A549 (cell line): ENCODE measurements at regions not wholly inside any gene's neighbourhood (a gene's known extent, or its start where the extent isn't known, plus 50 kb on each side); places are given as distances from the start of the nearest gene placed in this dataset.

Source experiments
- ATAC-seq, 2 experiments: fragments of 200-7000 bp in 1 of 2; fragments of >200 bp in 1 of 2; cut with Nextera tagmentation in 1 of 2; cut with Tn5 transposase in 1 of 2; 3 replicates each; pipeline versions ENCODE4 v1.8.0 to v1.9.1; 2018 to 2020; ENCODE audit warnings: mild to moderate bottlenecking in 1 of 2, moderate library complexity in 1 of 2
- CTCF ChIA-PET: fragments of 300-600 bp; sonication (Branson Sonifier 250); formaldehyde crosslinking; extraction: SDS; loops from one replicate; lab custom pipeline; 2021; ENCODE audit warnings: antibody characterized with exemption, inconsistent platforms; lab: Yijun Ruan, JAX
- POLR2A ChIA-PET: fragments of 350-600 bp; formaldehyde crosslinking; extraction: SDS; loops from one replicate; lab custom pipeline; 2021; ENCODE audit warnings: antibody characterized with exemption, inconsistent platforms; lab: Yijun Ruan, JAX
- DNase-seq, 2 experiments: peaks; one replicate each; pipeline versions ENCODE4 v3.0.0 to v3.0.0-alpha.2; 2011 to 2016; ENCODE audit warnings: low read depth in 1 of 2, low spot score in 1 of 2
- FAIRE-seq: peaks from 2 replicates; lab custom pipeline; 2011; peaks lifted over from hg19 to GRCh38; lab: Jason Lieb, UNC
- H3K27ac ChIP-seq, 2 experiments: fragments of >200 bp; sonication (Bioruptor Twin); formaldehyde crosslinking; 3 replicates each; pipeline ENCODE4 v1.5.1; 2016 to 2017
- H3K4me1 ChIP-seq: fragments of >200 bp; sonication (Bioruptor Twin); formaldehyde crosslinking; 3 replicates; pipeline ENCODE4 v1.6.1; 2016
- H3K4me2 ChIP-seq: fragments of >200 bp; sonication (Bioruptor Twin); formaldehyde crosslinking; 3 replicates; pipeline ENCODE4 v1.6.1; 2016
- H3K4me3 ChIP-seq: fragments of >200 bp; sonication (Bioruptor Twin); formaldehyde crosslinking; 3 replicates; pipeline ENCODE4 v1.5.1; 2016
- H3K9me3 ChIP-seq: fragments of >200 bp; sonication (Bioruptor Twin); formaldehyde crosslinking; 3 replicates; pipeline ENCODE4 v1.6.1; 2016
- CBX2 ChIP-seq: fragments of 200-600 bp; sonication (generic); IDR thresholded peaks from 2 replicates; pipeline ENCODE4 v1.6.1; 2016; ENCODE audit warnings: low read depth, mild to moderate bottlenecking, borderline replicate concordance
- EHF ChIP-seq: fragments of 250-450 bp; sonication (Bioruptor Pico); IDR thresholded peaks from 2 replicates; pipeline ENCODE4 v1.5.0; 2020; ENCODE audit warnings: mild to moderate bottlenecking
- EHMT2 ChIP-seq: fragments of 200-600 bp; sonication (generic); IDR thresholded peaks from 2 replicates; pipeline ENCODE4 v1.6.1; 2016; ENCODE audit warnings: antibody characterized with exemption, low read depth, mild to moderate bottlenecking, moderate library complexity
- FOSL2 ChIP-seq, 2 experiments: fragments of 450-650 bp in 1 of 2; fragments of >200 bp in 1 of 2; sonication (Bioruptor Twin) in 1 of 2; formaldehyde crosslinking; IDR thresholded peaks; 2 replicates each; pipeline versions ENCODE4 v1.5.0 to v1.6.1; 2016 to 2020; ENCODE audit warnings: mild to moderate bottlenecking in 1 of 2, moderate library complexity in 1 of 2
- HEYL ChIP-seq: fragments of 250-450 bp; sonication (Bioruptor Pico); IDR thresholded peaks from 2 replicates; pipeline ENCODE4 v1.8.0; 2021; ENCODE audit warnings: mild to moderate bottlenecking, moderate library complexity
- HOXA7 ChIP-seq: fragments of 250-450 bp; sonication (Bioruptor Pico); IDR thresholded peaks from 2 replicates; pipeline ENCODE4 v1.5.0; 2020; ENCODE audit warnings: mild to moderate bottlenecking, moderate library complexity
- HOXB13 ChIP-seq: fragments of 250-450 bp; sonication (Bioruptor Pico); IDR thresholded peaks from 2 replicates; pipeline ENCODE4 v1.5.0; 2020; ENCODE audit warnings: low read depth, mild to moderate bottlenecking, moderate library complexity
- MAFK ChIP-seq: fragments of 450-650 bp; IDR thresholded peaks from 2 replicates; pipeline ENCODE4 v1.6.1; 2014; ENCODE audit not compliant: partially characterized antibody
- NFE2L2 ChIP-seq: fragments of 150-350 bp; conservative IDR thresholded peaks from 2 replicates; pipeline ENCODE4 v1.6.1; 2014; ENCODE audit warnings: low read length
- PHF8 ChIP-seq: fragments of 200-600 bp; sonication (generic); IDR thresholded peaks from 2 replicates; pipeline ENCODE4 v1.6.1; 2016; ENCODE audit warnings: low read depth, mild to moderate bottlenecking, antibody characterized with exemption, moderate library complexity, borderline replicate concordance
- POLR2A ChIP-seq: IDR thresholded peaks from 2 replicates; pipeline ENCODE4 v1.6.1; 2012; ENCODE audit warnings: mild to moderate bottlenecking, low read length
- RAD21 ChIP-seq, 2 experiments: fragments of >200 bp in 1 of 2; sonication (Bioruptor Twin) in 1 of 2; formaldehyde crosslinking in 1 of 2; IDR thresholded peaks in 1 of 2; conservative IDR thresholded peaks in 1 of 2; 2 replicates in 1 of 2; 3 replicates in 1 of 2; pipeline ENCODE4 v1.6.1; 2012 to 2018; ENCODE audit warnings: inconsistent platforms in 1 of 2
- RARB ChIP-seq: fragments of 250-450 bp; sonication (Bioruptor Pico); IDR thresholded peaks from 2 replicates; pipeline ENCODE4 v1.8.0; 2021; ENCODE audit warnings: mild to moderate bottlenecking, moderate library complexity
- RNF2 ChIP-seq: fragments of 200-600 bp; sonication (generic); IDR thresholded peaks from 2 replicates; pipeline ENCODE4 v1.6.1; 2016; ENCODE audit warnings: low read depth, mild to moderate bottlenecking, antibody characterized with exemption, moderate library complexity, borderline replicate concordance
- SMC3 ChIP-seq: fragments of >200 bp; sonication (Bioruptor Twin); formaldehyde crosslinking; IDR thresholded peaks from 3 replicates; pipeline ENCODE4 v1.6.1; 2018; ENCODE audit warnings: inconsistent platforms
- TP53 ChIP-seq: fragments of 250-450 bp; sonication (Bioruptor Pico); IDR thresholded peaks from 2 replicates; pipeline ENCODE4 v1.5.0; 2021; ENCODE audit warnings: mild to moderate bottlenecking, moderate library complexity
- ZSCAN20 ChIP-seq: fragments of 250-450 bp; sonication (Bioruptor Pico); IDR thresholded peaks from 2 replicates; pipeline ENCODE4 v1.8.0; 2022; ENCODE audit warnings: mild to moderate bottlenecking, moderate library complexity
- WGBS: methylation state at CpG from one replicate; pipeline ENCODE4 v1.1.6; 2017; ENCODE audit errors: missing lambda C conversion rate; 5-methylcytosine and 5-hydroxymethylcytosine counted together
- TF ChIP-seq, protein P1 (sequence below): fragments of 250-450 bp; sonication (Bioruptor Pico); IDR thresholded peaks from 2 replicates; pipeline ENCODE4 v1.5.0; 2021; ENCODE audit warnings: mild to moderate bottlenecking, moderate library complexity, borderline replicate concordance
- TF ChIP-seq, protein P2 (sequence below): fragments of 200-600 bp; sonication (generic); IDR thresholded peaks from 2 replicates; pipeline ENCODE4 v1.6.1; 2016; ENCODE audit warnings: antibody characterized with exemption, mild to moderate bottlenecking, moderate library complexity
- TF ChIP-seq, protein P3 (sequence below): IDR thresholded peaks from 2 replicates; pipeline ENCODE4 v1.6.1; 2012

DNA sequence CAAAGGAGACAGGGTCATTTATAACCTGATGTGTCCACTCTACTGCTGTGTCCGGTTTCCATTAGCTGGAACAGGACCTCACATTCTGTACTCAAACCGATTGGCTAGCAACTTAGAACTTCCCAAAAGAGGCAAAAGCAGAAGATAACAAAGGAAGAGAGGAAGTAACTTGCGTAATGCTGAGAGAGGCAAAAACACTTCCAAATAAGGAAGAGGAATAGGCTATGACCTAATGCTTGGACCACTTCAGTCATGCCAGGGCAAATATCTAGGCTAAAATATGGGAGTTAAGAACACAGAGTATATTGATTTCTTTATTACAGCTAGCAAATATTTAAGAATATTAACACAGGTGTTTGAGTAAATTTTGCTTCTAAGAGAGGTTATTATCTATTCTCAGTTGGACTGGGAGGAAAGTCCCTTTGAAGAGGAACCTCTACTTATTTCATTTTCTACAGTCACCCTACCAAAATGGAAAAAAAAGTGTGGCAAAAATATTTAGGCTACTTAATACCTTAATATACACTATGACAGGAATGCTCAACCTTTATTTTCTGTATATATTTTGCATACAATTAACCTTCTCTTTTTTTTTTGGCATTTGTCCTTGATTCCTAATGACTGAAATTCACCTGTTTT lies 499.8 kb upstream of the CHORDC1 start:
- H3K27ac ChIP-seq: no peak overlapping the region
- FAIRE-seq (no peak), ATAC-seq (no peak)

DNA sequence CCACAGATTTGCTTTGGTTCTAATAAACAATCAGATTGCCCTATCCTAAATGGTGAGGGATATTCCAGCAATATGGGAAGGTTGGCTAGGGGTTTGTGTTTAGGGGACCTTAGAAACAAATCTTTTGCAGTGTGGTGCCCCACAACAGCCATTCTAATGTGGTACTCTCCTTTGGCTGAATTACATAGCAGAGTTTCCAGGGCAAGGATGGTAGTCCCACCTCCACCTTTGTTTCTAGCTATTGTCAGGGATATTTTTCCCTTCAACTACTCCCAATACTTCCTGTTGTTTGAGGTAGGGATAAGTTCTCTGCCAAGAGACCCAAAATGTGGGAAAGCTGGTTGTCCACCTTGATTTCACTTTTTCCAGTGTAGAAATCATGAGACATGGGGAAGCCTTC lies 494.7 kb upstream of the CHORDC1 start:
- no peak for ATAC-seq
- no peak overlapping the region for H3K4me2 ChIP-seq
- POLR2A ChIA-PET: no interaction called here
- H3K27ac ChIP-seq: no peak overlapping the region
- FAIRE-seq: no peak
- no peak for DNase-seq
- no peak for TF ChIP-seq HOXA7 (CRISPR knock-in tag)
- TF ChIP-seq, protein P1, sequence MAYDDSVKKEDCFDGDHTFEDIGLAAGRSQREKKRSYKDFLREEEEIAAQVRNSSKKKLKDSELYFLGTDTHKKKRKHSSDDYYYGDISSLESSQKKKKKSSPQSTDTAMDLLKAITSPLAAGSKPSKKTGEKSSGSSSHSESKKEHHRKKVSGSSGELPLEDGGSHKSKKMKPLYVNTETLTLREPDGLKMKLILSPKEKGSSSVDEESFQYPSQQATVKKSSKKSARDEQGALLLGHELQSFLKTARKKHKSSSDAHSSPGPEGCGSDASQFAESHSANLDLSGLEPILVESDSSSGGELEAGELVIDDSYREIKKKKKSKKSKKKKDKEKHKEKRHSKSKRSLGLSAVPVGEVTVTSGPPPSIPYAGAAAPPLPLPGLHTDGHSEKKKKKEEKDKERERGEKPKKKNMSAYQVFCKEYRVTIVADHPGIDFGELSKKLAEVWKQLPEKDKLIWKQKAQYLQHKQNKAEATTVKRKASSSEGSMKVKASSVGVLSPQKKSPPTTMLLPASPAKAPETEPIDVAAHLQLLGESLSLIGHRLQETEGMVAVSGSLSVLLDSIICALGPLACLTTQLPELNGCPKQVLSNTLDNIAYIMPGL: no peak
- H3K9me3 ChIP-seq: peaks cover 3% of the 10 kb centered on the region; the same call in 1 of the 3 replicates
- H3K4me3 ChIP-seq: no peak overlapping the region
- CTCF ChIA-PET: no interaction called here
- H3K4me1 ChIP-seq: no peaks in the 10 kb centered on the region

More for the DNA sequence above, 499.8 kb upstream of the CHORDC1 start:
- Histone ChIP-seq H3K4me1 (no peaks in the 10 kb centered on the region), H3K4me2 (no peak overlapping the region), H3K9me3 (no peaks in the 10 kb centered on the region), H3K4me3 (no peak overlapping the region)
- TF ChIP-seq HOXA7 (CRISPR knock-in tag): no peak
- TF ChIP-seq MAFK: peak; percentile 4
- DNase-seq: peak in 1 of 2 experiments; percentile 14
- ChIA-PET CTCF (no interaction called here), POLR2A (no interaction called here)
- 38% methylated on average over 3 of the region's 3 CpGs for WGBS

DNA sequence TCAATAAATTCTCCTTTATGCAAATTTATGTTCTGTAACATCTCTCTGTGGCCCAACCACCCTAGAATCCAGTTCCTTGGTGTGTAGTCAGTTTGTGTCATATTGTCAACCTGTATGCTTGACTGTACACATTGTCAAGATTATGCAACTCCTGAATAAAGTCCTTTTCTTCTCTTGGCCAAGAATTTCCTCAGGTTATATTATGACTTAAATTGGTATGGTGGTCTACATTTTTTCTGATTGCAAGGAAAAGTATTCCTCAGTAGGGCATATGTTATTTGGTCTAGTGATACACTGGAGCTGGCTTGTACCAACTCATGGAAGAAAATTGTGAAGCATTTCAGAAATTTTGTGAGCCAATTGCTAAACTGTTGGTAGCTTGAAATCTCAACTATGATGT lies 482.8 kb upstream of the CHORDC1 start:
- ATAC-seq (no peak), DNase-seq (no peak), FAIRE-seq (no peak)
- Histone ChIP-seq H3K4me2 (no peak overlapping the region), H3K27ac (no peak overlapping the region), H3K9me3 (no peaks in the 10 kb centered on the region), H3K4me3 (no peak overlapping the region), H3K4me1 (no peaks in the 10 kb centered on the region)
- ChIA-PET POLR2A (no interaction called here), CTCF (interaction anchor here (0.6 kb wide), 1 partner anchor 1149 kb away, joined by 3 read pairs; no protein-coding TSS in a partner anchor)
- TF ChIP-seq HOXA7 (CRISPR knock-in tag) (no peak), FOSL2 (IDR thresholded peaks at IDR 0.05) (no peak), FOSL2 (CRISPR knock-in tag; IDR thresholded peaks at IDR 0.05) (no peak), ZSCAN20 (CRISPR knock-in tag) (no peak), POLR2A (no peak), EHMT2 (no peak), SMC3 (no peak), PHF8 (no peak), HOXB13 (no peak), RARB (no peak)
- TF ChIP-seq, protein P2, sequence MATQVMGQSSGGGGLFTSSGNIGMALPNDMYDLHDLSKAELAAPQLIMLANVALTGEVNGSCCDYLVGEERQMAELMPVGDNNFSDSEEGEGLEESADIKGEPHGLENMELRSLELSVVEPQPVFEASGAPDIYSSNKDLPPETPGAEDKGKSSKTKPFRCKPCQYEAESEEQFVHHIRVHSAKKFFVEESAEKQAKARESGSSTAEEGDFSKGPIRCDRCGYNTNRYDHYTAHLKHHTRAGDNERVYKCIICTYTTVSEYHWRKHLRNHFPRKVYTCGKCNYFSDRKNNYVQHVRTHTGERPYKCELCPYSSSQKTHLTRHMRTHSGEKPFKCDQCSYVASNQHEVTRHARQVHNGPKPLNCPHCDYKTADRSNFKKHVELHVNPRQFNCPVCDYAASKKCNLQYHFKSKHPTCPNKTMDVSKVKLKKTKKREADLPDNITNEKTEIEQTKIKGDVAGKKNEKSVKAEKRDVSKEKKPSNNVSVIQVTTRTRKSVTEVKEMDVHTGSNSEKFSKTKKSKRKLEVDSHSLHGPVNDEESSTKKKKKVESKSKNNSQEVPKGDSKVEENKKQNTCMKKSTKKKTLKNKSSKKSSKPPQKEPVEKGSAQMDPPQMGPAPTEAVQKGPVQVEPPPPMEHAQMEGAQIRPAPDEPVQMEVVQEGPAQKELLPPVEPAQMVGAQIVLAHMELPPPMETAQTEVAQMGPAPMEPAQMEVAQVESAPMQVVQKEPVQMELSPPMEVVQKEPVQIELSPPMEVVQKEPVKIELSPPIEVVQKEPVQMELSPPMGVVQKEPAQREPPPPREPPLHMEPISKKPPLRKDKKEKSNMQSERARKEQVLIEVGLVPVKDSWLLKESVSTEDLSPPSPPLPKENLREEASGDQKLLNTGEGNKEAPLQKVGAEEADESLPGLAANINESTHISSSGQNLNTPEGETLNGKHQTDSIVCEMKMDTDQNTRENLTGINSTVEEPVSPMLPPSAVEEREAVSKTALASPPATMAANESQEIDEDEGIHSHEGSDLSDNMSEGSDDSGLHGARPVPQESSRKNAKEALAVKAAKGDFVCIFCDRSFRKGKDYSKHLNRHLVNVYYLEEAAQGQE: no peak
- TF ChIP-seq, protein P3, sequence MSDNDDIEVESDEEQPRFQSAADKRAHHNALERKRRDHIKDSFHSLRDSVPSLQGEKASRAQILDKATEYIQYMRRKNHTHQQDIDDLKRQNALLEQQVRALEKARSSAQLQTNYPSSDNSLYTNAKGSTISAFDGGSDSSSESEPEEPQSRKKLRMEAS: no peak

DNA sequence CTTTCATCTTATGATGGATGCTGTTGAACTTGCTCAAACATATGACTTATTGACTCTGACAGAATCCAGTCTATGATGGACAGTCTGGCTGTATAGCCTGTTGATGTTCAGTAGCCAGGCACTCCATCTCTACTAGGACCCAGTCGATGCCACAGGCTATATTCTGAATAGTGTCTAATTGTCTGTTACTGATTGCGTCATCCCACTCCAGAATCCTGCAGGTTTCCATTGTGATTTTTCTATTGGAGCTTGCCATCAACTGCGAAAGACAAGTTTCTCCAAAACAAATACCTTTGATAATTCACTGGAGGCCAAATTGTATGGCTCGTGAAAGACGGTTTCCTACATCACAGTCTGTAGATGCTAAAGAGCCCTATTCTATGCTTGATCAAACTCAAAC lies 481.7 kb upstream of the CHORDC1 start:
- ChIA-PET CTCF (no interaction called here), POLR2A (no interaction called here)
- Histone ChIP-seq H3K4me1 (no peaks in the 10 kb centered on the region), H3K4me2 (no peak overlapping the region), H3K4me3 (no peak overlapping the region), H3K27ac (no peak overlapping the region), H3K9me3 (no peaks in the 10 kb centered on the region)
- FAIRE-seq: no peak
- DNase-seq: no peak
- ATAC-seq: no peak
- WGBS: 53% methylated on average over 5 of the region's 5 CpGs
- TF ChIP-seq HEYL (no peak), NFE2L2 (no peak), CBX2 (no peak), HOXA7 (CRISPR knock-in tag) (no peak), RNF2 (no peak), MAFK (no peak), RAD21 (conservative IDR thresholded peaks at IDR 0.05 in 1 of 2, IDR thresholded peaks at IDR 0.05 in 1 of 2) (no peak), EHMT2 (no peak), TP53 (no peak), EHF (no peak)
- TF ChIP-seq, protein P2: no peak
